IMR-90 (cell line): ENCODE measurements at regions not wholly inside any gene's neighbourhood (a gene's known extent, or its start where the extent isn't known, plus 50 kb on each side); places are given as distances from the start of the nearest gene placed in this dataset.

Experiments
- BHLHE40 ChIP-seq: fragments of 150-350 bp; IDR thresholded peaks from 2 replicates; pipeline ENCODE4 v1.6.1; 2016; ENCODE audit warnings: mild to moderate bottlenecking, low read depth, low read length
- CTCF ChIP-seq: conservative IDR thresholded peaks from 2 replicates; pipeline ENCODE4 v1.5.1; 2012; ENCODE audit warnings: mild to moderate bottlenecking, low read depth, low read length, improper control_type of control experiment
- POLR2A ChIP-seq: IDR thresholded peaks from 2 replicates; pipeline ENCODE4 v1.6.1; 2012; ENCODE audit warnings: mild to moderate bottlenecking, low read depth, low read length
- RAD21 ChIP-seq: IDR thresholded peaks from 2 replicates; pipeline ENCODE4 v1.6.1; 2012; ENCODE audit warnings: low read length, improper control_type of control experiment
- RFX5 ChIP-seq: IDR thresholded peaks from 2 replicates; pipeline ENCODE4 v1.8.0; 2012; ENCODE audit warnings: low read depth, mild to moderate bottlenecking, low read length, moderate library complexity
- SMC3 ChIP-seq: fragments of 150-350 bp; IDR thresholded peaks from 2 replicates; pipeline ENCODE4 v1.6.1; 2016; ENCODE audit warnings: low read depth, mild to moderate bottlenecking, antibody characterized with exemption, low read length, moderate library complexity

GRCh38 chr2:239858179-239858578 lies 167.0 kb downstream of the NDUFA10 start:
- TF ChIP-seq POLR2A: no peak
- no peak for TF ChIP-seq RAD21
- TF ChIP-seq BHLHE40: no peak
- TF ChIP-seq CTCF: no peak
- no peak for TF ChIP-seq RFX5
- no peak for TF ChIP-seq SMC3
